HEK293 (cell line): ENCODE measurements at regions not wholly inside any gene's neighbourhood (a gene's known extent, or its start where the extent isn't known, plus 50 kb on each side); places are given as distances from the start of the nearest gene placed in this dataset.

ENCODE experiments used
- CTCF ChIA-PET: fragments of 350-600 bp; formaldehyde crosslinking; extraction: SDS; loops from one replicate; lab custom pipeline; 2021; ENCODE audit warnings: antibody characterized with exemption; lab: Yijun Ruan, JAX
- POLR2A ChIA-PET: fragments of 300-600 bp; formaldehyde crosslinking; extraction: SDS; loops from one replicate; lab custom pipeline; 2020; ENCODE audit warnings: antibody characterized with exemption, inconsistent platforms; lab: Yijun Ruan, JAX
- H3K27ac ChIP-seq: fragments of 200-500 bp; sonication (Bioruptor generic); 2 replicates; pipeline ENCODE4 v1.5.1; 2014; ENCODE audit warnings: low read depth, low read length, control low read depth, inconsistent platforms; ENCODE audit errors: extremely low read depth
- H3K36me3 ChIP-seq, 2 experiments: fragments of 200-500 bp in 1 of 2; sonication (Bioruptor generic) in 1 of 2; 1 replicate in 1 of 2; 2 replicates in 1 of 2; pipeline ENCODE4 v1.5.1; 2014 to 2017; ENCODE audit warnings: inconsistent platforms in 2 of 2, low read length in 2 of 2; ENCODE audit not compliant: control insufficient read depth in 2 of 2, insufficient read depth in 1 of 2
- H3K4me1 ChIP-seq: fragments of 200-500 bp; sonication (Bioruptor generic); 2 replicates; pipeline ENCODE4 v1.5.1; 2014; ENCODE audit warnings: mild to moderate bottlenecking, low read length, inconsistent platforms; ENCODE audit not compliant: control insufficient read depth, insufficient read depth
- H3K4me3 ChIP-seq: 2 replicates; pipeline ENCODE4 v1.5.1; 2011; ENCODE audit warnings: low read depth, mild to moderate bottlenecking, control low read depth, low read length, moderate library complexity
- H3K9me3 ChIP-seq: fragments of 200-500 bp; sonication (Bioruptor generic); 2 replicates; pipeline ENCODE4 v1.5.1; 2014; ENCODE audit warnings: low read depth, low read length, inconsistent platforms; ENCODE audit not compliant: control insufficient read depth, insufficient read depth
- GLIS2 ChIP-seq: fragments of 450-650 bp; formaldehyde crosslinking; IDR thresholded peaks from 2 replicates; pipeline ENCODE4 v1.5.1; 2016; ENCODE audit warnings: missing biosample characterization, missing genetic modification characterization
- HOXD13 ChIP-seq: sonication (generic); formaldehyde crosslinking; IDR thresholded peaks from 2 replicates; pipeline ENCODE4 v1.8.0; 2022; ENCODE audit warnings: missing genetic modification reagents, borderline replicate concordance
- REPIN1 ChIP-seq: fragments of 450-650 bp; formaldehyde crosslinking; IDR thresholded peaks from 2 replicates; pipeline ENCODE4 v1.5.1; 2017; ENCODE audit warnings: missing biosample characterization, missing genetic modification characterization, low read depth
- ZNF121 ChIP-seq: fragments of 450-650 bp; formaldehyde crosslinking; IDR thresholded peaks from 2 replicates; pipeline ENCODE4 v1.5.1; 2016; ENCODE audit warnings: missing biosample characterization, missing genetic modification characterization
- ZNF133 ChIP-seq: fragments of 450-650 bp; formaldehyde crosslinking; IDR thresholded peaks from 2 replicates; pipeline ENCODE4 v1.5.1; 2016; ENCODE audit warnings: missing biosample characterization, missing genetic modification characterization
- ZNF610 ChIP-seq: fragments of 450-650 bp; formaldehyde crosslinking; IDR thresholded peaks from 2 replicates; pipeline ENCODE4 v1.5.1; 2016; ENCODE audit warnings: missing biosample characterization, missing genetic modification characterization, borderline replicate concordance
- ZNF670 ChIP-seq: fragments of 450-650 bp; formaldehyde crosslinking; IDR thresholded peaks from 2 replicates; pipeline ENCODE4 v1.5.1; 2016; ENCODE audit warnings: missing biosample characterization, missing genetic modification characterization, low read depth
- ZSCAN16 ChIP-seq: fragments of 450-650 bp; formaldehyde crosslinking; IDR thresholded peaks from 2 replicates; pipeline ENCODE4 v1.5.1; 2016; ENCODE audit warnings: missing biosample characterization, missing genetic modification characterization
- TF ChIP-seq, protein P1 (sequence below): fragments of 450-650 bp; formaldehyde crosslinking; IDR thresholded peaks from 2 replicates; pipeline ENCODE4 v1.5.1; 2016; ENCODE audit warnings: missing biosample characterization, missing genetic modification characterization, borderline replicate concordance
- TF ChIP-seq, protein P2 (sequence below): fragments of 450-650 bp; formaldehyde crosslinking; IDR thresholded peaks from 2 replicates; pipeline ENCODE4 v1.5.1; 2016; ENCODE audit warnings: missing biosample characterization, missing genetic modification characterization

DNA sequence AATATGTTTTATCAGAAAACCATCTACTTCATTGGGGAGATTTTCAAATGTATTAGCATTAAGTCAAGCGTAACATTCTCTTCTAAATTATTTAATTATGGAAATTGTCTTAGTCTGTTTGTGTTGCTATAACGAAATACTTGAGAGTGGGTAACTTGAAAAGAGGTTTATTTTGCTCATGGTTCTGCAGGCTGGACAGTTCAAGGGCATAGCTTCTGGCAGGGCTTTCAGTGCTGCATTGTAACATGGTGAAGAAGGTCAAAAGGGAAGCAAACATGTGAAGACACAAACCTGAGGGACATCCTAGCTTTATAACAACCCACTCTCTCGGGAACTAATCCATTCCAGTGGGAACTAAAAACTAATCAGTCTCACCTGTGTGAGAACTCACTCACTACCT is 84.3 kb upstream of the TMPO start (continued):
- TF ChIP-seq, protein P1, sequence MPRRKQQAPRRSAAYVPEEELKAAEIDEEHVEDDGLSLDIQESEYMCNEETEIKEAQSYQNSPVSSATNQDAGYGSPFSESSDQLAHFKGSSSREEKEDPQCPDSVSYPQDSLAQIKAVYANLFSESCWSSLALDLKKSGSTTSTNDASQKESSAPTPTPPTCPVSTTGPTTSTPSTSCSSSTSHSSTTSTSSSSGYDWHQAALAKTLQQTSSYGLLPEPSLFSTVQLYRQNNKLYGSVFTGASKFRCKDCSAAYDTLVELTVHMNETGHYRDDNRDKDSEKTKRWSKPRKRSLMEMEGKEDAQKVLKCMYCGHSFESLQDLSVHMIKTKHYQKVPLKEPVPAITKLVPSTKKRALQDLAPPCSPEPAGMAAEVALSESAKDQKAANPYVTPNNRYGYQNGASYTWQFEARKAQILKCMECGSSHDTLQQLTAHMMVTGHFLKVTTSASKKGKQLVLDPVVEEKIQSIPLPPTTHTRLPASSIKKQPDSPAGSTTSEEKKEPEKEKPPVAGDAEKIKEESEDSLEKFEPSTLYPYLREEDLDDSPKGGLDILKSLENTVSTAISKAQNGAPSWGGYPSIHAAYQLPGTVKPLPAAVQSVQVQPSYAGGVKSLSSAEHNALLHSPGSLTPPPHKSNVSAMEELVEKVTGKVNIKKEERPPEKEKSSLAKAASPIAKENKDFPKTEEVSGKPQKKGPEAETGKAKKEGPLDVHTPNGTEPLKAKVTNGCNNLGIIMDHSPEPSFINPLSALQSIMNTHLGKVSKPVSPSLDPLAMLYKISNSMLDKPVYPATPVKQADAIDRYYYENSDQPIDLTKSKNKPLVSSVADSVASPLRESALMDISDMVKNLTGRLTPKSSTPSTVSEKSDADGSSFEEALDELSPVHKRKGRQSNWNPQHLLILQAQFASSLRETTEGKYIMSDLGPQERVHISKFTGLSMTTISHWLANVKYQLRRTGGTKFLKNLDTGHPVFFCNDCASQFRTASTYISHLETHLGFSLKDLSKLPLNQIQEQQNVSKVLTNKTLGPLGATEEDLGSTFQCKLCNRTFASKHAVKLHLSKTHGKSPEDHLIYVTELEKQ (tag by site-specific recombination) = no peak
- TF ChIP-seq ZNF610 (tag by site-specific recombination) = no peak
- TF ChIP-seq ZNF670 (tag by site-specific recombination) = no peak
- TF ChIP-seq ZNF133 (tag by site-specific recombination) = no peak
- TF ChIP-seq ZSCAN16 (tag by site-specific recombination) = no peak

DNA sequence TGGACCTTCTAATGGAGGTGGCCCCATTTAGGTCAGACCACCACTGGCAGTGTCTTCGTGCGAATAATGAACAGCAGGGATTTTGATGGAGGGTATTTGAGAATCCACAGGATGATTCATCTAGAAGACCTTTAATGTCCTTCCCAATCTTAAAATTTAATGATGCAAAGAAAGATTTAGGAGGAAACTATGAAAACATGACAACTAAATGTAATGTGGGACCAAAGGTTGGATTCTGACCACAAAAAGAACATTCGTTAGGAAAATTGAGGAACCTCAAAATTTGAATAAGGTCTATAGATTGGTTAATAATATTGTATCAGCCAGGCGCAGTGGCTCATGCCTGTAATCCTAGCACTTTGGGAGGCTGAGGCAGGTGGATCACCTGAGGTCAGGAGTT is 78.2 kb upstream of the TMPO start:
- POLR2A ChIA-PET = no interaction called here
- no peak for TF ChIP-seq HOXD13 (CRISPR knock-in tag)

DNA sequence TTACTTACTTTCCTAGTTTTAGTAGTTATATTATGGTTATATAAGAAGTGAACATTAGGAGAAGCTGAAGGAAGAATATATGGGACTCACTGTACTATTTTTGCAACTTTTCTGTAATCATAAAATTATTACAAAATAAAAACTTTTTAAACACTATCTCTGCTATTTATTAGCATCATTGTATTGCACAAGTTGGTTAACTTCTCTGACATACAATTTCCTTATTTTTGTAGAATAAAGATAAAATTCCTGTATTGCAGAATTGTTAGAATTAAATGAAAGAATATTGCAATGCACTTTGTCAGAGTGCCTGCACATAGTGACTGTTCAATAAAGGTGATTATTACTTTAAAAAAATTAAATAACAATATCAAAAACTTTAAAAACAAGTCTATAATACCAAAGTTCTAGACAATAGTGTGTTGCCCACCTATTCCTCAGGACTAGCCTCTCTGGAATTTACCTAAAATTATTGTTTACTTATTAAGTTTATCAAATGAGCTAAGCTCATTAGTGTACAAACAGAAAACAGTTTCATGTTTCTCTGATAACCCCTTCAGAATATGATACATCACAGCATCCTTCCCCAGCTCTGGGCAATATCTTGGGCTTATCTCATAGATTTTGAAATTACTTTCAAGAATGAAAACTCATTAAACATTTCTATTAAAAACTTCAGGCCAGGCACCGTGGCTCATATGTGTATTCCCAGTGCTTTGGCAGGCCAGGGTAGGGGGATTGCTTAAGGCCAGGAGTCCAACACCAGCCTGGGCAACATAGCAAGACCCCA is 77.4 kb upstream of the TMPO start:
- POLR2A ChIA-PET = no interaction called here
- CTCF ChIA-PET = interaction anchor here (1.0 to 1.6 kb wide), 2 partner anchors 13 to 54 kb away, joined by 3 to 7 read pairs; no protein-coding TSS in a partner anchor
- no peaks in the 10 kb centered on the region for H3K4me1 ChIP-seq

More for the DNA sequence above, 78.2 kb upstream of the TMPO start:
- Histone ChIP-seq H3K27ac (no peak overlapping the region), H3K9me3 (no peaks in the 10 kb centered on the region), H3K36me3 (no peaks in the 10 kb centered on the region), H3K4me1 (no peaks in the 10 kb centered on the region), H3K4me3 (no peak overlapping the region)
- CTCF ChIA-PET = interaction anchor here (0.7 to 1.6 kb wide), 4 partner anchors 9 to 21 kb away, joined by 3 to 7 read pairs (median 4); no protein-coding TSS in a partner anchor

DNA sequence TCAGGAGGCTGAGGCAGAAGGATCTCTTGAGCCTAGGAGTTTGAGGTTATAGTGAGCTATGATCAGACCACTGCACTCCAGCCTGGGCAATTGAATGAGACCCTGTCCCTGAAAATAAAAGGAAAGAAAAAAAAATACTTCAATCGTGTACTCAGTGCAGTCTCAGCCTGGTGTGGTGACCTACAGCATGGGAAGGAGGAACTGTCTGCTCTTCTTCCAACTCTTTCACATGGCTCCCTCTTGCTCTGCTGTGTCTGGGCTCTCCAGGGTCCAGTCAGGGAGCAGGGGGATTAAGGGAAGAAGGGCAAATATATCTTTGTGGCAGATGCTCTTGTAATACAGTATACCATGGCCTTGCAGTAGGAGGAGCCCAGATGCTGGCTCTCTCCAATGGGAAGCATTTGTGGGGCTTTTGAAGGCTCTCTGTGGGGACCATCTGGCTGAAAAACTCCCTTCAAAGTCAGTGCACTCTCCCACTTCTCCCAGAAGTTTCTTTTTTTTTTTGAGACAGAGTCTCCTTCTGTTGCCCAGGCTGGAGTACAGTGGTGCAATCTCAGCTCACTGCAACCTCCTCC is 76.6 kb upstream of the TMPO start:
- ChIA-PET POLR2A (interaction anchor here (0.6 kb wide), 1 partner anchor 79 kb away, joined by 4 read pairs; no protein-coding TSS in a partner anchor), CTCF (interaction anchor here (1.0 to 2.5 kb wide), 3 partner anchors 13 to 53 kb away, joined by 3 to 9 read pairs (median 3); no protein-coding TSS in a partner anchor)
- Histone ChIP-seq H3K9me3 (no peaks in the 10 kb centered on the region), H3K4me3 (no peak overlapping the region), H3K4me1 (no peaks in the 10 kb centered on the region), H3K36me3 (no peaks in the 10 kb centered on the region), H3K27ac (no peak overlapping the region)
- TF ChIP-seq GLIS2 (tag by site-specific recombination) (no peak), ZNF121 (tag by site-specific recombination) (0 out of 2 replicates have a peak, but pooled peaks have one; percentile 2)
- TF ChIP-seq, protein P2, sequence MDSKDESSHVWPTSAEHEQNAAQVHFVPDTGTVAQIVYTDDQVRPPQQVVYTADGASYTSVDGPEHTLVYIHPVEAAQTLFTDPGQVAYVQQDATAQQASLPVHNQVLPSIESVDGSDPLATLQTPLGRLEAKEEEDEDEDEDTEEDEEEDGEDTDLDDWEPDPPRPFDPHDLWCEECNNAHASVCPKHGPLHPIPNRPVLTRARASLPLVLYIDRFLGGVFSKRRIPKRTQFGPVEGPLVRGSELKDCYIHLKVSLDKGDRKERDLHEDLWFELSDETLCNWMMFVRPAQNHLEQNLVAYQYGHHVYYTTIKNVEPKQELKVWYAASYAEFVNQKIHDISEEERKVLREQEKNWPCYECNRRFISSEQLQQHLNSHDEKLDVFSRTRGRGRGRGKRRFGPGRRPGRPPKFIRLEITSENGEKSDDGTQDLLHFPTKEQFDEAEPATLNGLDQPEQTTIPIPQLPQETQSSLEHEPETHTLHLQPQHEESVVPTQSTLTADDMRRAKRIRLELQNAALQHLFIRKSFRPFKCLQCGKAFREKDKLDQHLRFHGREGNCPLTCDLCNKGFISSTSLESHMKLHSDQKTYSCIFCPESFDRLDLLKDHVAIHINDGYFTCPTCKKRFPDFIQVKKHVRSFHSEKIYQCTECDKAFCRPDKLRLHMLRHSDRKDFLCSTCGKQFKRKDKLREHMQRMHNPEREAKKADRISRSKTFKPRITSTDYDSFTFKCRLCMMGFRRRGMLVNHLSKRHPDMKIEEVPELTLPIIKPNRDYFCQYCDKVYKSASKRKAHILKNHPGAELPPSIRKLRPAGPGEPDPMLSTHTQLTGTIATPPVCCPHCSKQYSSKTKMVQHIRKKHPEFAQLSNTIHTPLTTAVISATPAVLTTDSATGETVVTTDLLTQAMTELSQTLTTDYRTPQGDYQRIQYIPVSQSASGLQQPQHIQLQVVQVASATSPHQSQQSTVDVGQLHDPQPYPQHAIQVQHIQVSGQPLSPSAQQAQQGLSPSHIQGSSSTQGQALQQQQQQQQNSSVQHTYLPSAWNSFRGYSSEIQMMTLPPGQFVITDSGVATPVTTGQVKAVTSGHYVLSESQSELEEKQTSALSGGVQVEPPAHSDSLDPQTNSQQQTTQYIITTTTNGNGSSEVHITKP = peak; percentile 73

More for the DNA sequence above, 77.4 kb upstream of the TMPO start:
- Histone ChIP-seq H3K36me3 (no peaks in the 10 kb centered on the region), H3K27ac (no peak overlapping the region), H3K4me3 (no peak overlapping the region), H3K9me3 (no peaks in the 10 kb centered on the region)
- TF ChIP-seq ZNF121 (tag by site-specific recombination) (peak; percentile 55), REPIN1 (no peak)
